ENCODE measurements at regions not wholly inside any gene's neighbourhood (a gene's known extent, or its start where the extent isn't known, plus 50 kb on each side); places are given as distances from the start of the nearest gene placed in this dataset.
"Not testable (repeated sequence)": the region's sequence is repeated elsewhere in the genome, so short reads cannot be mapped to it uniquely, and the experiment has no call there.

DNA sequence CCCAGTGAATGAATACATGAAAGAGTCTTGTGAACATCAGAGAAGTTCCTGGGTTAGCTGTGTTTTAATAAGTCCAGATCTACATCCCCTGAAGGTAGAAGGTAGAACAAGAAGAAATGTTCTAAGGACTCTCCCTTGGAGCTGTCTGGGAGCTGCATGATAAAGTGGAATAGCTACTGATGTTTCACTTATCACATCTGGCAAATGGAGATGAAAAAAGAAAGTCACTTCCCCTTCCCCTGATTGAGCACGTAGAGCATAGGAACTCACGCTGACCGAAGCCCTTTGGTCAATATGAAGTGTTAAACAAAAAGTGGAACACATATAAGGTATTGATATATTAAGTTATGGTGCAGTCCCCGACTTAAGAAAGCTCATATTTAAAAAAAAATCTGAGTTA, 53.2 kb upstream of the PARP1 start:
- Mint-ChIP-seq H3K27me3 (no peaks in the 10 kb centered on the region), H3K27ac (no peak overlapping the region), H3K36me3 (ENCODE audit: insufficient read depth) (no peaks in the 10 kb centered on the region), H3K4me3 (ENCODE audit: low read depth) (no peak overlapping the region), H3K4me1 (ENCODE audit: low read depth) (peaks cover 5% of the 10 kb centered on the region), H3K9me3 (ENCODE audit: low read depth) (peaks cover 14% of the 10 kb centered on the region)
- TF ChIP-seq, protein P1, sequence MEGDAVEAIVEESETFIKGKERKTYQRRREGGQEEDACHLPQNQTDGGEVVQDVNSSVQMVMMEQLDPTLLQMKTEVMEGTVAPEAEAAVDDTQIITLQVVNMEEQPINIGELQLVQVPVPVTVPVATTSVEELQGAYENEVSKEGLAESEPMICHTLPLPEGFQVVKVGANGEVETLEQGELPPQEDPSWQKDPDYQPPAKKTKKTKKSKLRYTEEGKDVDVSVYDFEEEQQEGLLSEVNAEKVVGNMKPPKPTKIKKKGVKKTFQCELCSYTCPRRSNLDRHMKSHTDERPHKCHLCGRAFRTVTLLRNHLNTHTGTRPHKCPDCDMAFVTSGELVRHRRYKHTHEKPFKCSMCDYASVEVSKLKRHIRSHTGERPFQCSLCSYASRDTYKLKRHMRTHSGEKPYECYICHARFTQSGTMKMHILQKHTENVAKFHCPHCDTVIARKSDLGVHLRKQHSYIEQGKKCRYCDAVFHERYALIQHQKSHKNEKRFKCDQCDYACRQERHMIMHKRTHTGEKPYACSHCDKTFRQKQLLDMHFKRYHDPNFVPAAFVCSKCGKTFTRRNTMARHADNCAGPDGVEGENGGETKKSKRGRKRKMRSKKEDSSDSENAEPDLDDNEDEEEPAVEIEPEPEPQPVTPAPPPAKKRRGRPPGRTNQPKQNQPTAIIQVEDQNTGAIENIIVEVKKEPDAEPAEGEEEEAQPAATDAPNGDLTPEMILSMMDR (IDR thresholded peaks at IDR 0.05; ENCODE audit: unreplicated experiment), result no peak
- no peak for DNase-seq (ENCODE audit: low spot score, unreplicated experiment)

DNA sequence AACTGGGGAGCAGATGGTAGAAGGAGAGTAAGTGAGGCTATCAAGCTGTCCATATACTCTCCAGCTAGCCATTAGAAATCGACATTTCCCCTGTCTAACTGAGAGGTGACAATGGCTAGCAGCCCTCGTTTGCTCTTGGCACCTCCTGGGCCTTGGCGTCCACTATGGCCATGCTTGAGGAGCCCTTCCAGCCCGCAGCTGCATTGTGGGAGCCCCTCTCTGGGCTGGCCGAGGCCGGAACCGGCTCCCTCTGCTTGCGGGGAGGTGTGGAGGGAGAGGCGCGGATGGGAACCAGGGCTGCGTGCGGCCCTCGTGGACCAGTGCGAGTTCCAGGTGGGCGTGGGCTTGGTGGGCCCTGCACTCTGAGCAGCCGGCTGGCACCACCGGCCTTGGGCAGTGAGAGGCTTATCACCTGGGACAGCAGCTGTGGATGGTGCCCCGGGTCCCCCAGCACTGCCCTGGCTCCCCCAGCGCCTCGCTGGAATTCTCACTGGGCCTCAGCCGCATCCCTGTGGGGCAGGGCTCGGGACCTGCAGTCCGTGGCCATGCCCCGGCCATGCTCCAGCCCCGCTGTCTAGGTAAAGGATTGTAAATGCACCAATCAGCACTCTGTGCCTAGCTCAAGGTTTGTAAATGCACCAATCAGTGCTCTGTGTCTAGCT, 56.2 kb upstream of the PARP1 start:
- H3K4me1 Mint-ChIP-seq (ENCODE audit: low read depth), result no peaks in the 10 kb centered on the region
- no peak overlapping the region for H3K27ac Mint-ChIP-seq
- DNase-seq (ENCODE audit: low spot score, unreplicated experiment), result no peak
- H3K9me3 Mint-ChIP-seq (ENCODE audit: low read depth), result peaks cover 14% of the 10 kb centered on the region
- peaks cover 8% of the 10 kb centered on the region for H3K27me3 Mint-ChIP-seq
- no peak overlapping the region for H3K4me3 Mint-ChIP-seq (ENCODE audit: low read depth)
- H3K36me3 Mint-ChIP-seq (ENCODE audit: insufficient read depth), result no peaks in the 10 kb centered on the region
- TF ChIP-seq, protein P1 (IDR thresholded peaks at IDR 0.05; ENCODE audit: unreplicated experiment), result no peak

DNA sequence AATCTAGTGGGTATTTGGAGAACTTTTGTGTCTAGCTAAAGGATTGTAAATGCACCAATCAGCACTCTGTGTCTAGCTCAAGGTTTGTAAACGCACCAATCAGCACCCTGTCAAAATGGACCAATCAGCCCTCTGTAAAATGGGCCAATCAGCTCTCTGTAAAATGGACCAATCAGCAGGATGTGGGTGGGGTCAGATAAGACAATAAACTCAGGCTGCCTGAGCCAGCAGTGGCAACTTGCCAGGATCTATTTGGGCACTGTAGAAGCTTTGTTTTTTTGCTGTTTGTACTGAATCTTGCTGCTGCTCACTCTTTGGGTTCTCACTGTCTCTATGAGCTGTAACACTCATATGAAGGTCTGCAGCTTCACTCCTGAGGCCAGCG, 56.7 kb upstream of the PARP1 start:
- H3K36me3 Mint-ChIP-seq (ENCODE audit: insufficient read depth); H3K27ac Mint-ChIP-seq; H3K27me3 Mint-ChIP-seq; H3K4me1 Mint-ChIP-seq (ENCODE audit: low read depth); H3K4me3 Mint-ChIP-seq (ENCODE audit: low read depth); DNase-seq (ENCODE audit: low spot score, unreplicated experiment): not testable (repeated sequence)
- H3K9me3 Mint-ChIP-seq (ENCODE audit: low read depth), result peaks cover 14% of the 10 kb centered on the region

DNA sequence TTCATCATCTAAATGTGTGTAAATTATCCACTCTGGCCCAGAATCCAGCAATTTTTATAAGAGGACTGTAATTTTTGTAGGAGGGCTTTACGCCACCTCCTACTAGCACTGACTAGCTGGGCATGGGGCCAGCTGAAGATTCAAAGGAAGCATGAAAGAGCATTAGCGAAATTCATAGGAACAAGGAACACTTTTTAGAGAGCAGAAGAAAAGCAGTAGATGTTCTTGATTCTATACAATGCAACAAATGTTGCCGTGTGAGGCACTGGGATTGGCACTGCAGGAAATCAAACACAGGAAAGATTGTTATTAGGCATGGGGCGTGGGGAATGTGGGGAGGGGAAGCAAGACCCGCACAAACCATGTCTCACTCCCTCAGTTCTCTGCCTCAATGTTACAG, 58.4 kb upstream of the PARP1 start:
- Mint-ChIP-seq H3K9me3 (ENCODE audit: low read depth) (peaks cover 12% of the 10 kb centered on the region), H3K4me1 (ENCODE audit: low read depth) (no peaks in the 10 kb centered on the region), H3K27ac (no peak overlapping the region), H3K36me3 (ENCODE audit: insufficient read depth) (no peaks in the 10 kb centered on the region), H3K4me3 (ENCODE audit: low read depth) (no peak overlapping the region), H3K27me3 (peaks cover 8% of the 10 kb centered on the region)
- TF ChIP-seq, protein P1 (IDR thresholded peaks at IDR 0.05; ENCODE audit: unreplicated experiment), result no peak
- DNase-seq (ENCODE audit: low spot score, unreplicated experiment), result no peak

DNA sequence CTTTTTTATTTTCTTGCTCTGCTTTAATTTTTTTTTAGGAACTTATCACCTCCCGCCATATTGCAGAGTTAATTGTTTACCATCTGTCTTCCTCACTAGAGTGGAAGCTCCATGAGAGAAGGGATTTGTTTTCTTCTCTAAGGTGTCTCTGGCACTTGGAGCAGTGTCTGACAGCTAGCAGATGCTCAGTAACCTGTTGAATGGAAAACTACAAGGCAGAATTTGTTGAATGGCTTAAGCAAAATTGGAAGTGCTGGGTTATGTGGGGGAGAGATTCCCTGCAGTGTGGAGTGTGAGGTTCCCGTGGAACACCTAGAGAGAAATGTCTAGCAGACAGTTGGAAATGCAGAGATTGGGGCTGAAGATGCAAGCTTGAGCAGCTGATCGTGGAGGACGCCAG, 59.5 kb upstream of the PARP1 start:
- Mint-ChIP-seq H3K4me3 (ENCODE audit: low read depth) (no peak overlapping the region), H3K27me3 (peaks cover 8% of the 10 kb centered on the region), H3K4me1 (ENCODE audit: low read depth) (no peaks in the 10 kb centered on the region), H3K9me3 (ENCODE audit: low read depth) (peaks cover 7% of the 10 kb centered on the region), H3K36me3 (ENCODE audit: insufficient read depth) (no peaks in the 10 kb centered on the region), H3K27ac (peak overlapping the region; percentile 77)
- TF ChIP-seq, protein P1 (IDR thresholded peaks at IDR 0.05; ENCODE audit: unreplicated experiment), result no peak
- no peak for DNase-seq (ENCODE audit: low spot score, unreplicated experiment)
